Natural killer cell (primary cell): ENCODE measurements at regions not wholly inside any gene's neighbourhood (a gene's known extent, or its start where the extent isn't known, plus 50 kb on each side); places are given as distances from the start of the nearest gene placed in this dataset.

ENCODE experiments used
- ATAC-seq, 3 donors: fragments of 150-1000 bp in 2 of 3; fragments of 200-7000 bp in 1 of 3; cut with Tn5 transposase; 1 replicate in 1 of 3; 2 replicates in 2 of 3; pipeline ENCODE4 v1.10.0; 2021; ENCODE audit warnings: mild to moderate bottlenecking in 2 of 3, moderate library complexity in 2 of 3
- DNase-seq, 2 donors: peaks; one replicate each; pipeline versions ENCODE4 v3.0.0 to v3.0.0-alpha.2; 2013 to 2021; ENCODE audit warnings: mixed read lengths in 1 of 2
- H3K27ac ChIP-seq: one replicate; pipeline ENCODE4 v1.5.1; 2013; ENCODE audit warnings: mild to moderate bottlenecking, low read length
- H3K27me3 ChIP-seq: one replicate; pipeline ENCODE4 v1.6.1; 2013; ENCODE audit warnings: low read length; ENCODE audit not compliant: control insufficient read depth, insufficient read depth
- H3K36me3 ChIP-seq: one replicate; pipeline ENCODE4 v1.6.1; 2013; ENCODE audit warnings: low read length; ENCODE audit not compliant: control insufficient read depth, insufficient read depth
- H3K4me1 ChIP-seq: one replicate; pipeline ENCODE4 v1.6.1; 2013; ENCODE audit warnings: low read length; ENCODE audit not compliant: control insufficient read depth, insufficient read depth
- H3K4me3 ChIP-seq: one replicate; pipeline ENCODE4 v1.5.1; 2013; ENCODE audit warnings: low read length
- H3K9me3 ChIP-seq: one replicate; pipeline ENCODE4 v1.6.1; 2013; ENCODE audit warnings: low read length; ENCODE audit not compliant: control insufficient read depth, insufficient read depth
- H3K27ac Mint-ChIP-seq, 2 donors: one replicate each; pipeline ENCODE4 v1.8.0; 2022; ENCODE audit warnings: mild to moderate bottlenecking in 2 of 2, mixed read lengths in 2 of 2, moderate library complexity in 1 of 2
- H3K27me3 Mint-ChIP-seq, 2 donors: one replicate each; pipeline ENCODE4 v1.8.0; 2022; ENCODE audit warnings: low read depth in 2 of 2, mixed read lengths in 2 of 2
- H3K36me3 Mint-ChIP-seq: one replicate; pipeline ENCODE4 v1.8.0; 2022; ENCODE audit warnings: mixed read lengths
- H3K4me1 Mint-ChIP-seq, 2 donors: one replicate each; pipeline ENCODE4 v1.8.0; 2022; ENCODE audit warnings: mixed read lengths in 2 of 2
- H3K4me3 Mint-ChIP-seq: one replicate; pipeline ENCODE4 v1.8.0; 2022; ENCODE audit warnings: mild to moderate bottlenecking, moderate library complexity, mixed read lengths
- H3K9me3 Mint-ChIP-seq, 2 donors: one replicate each; pipeline ENCODE4 v1.8.0; 2022; ENCODE audit warnings: mixed read lengths in 2 of 2
- CTCF ChIP-seq: fragments of 200-600 bp; IDR thresholded peaks from one replicate; pipeline ENCODE4 v1.8.0; 2022; ENCODE audit warnings: antibody characterized with exemption
- WGBS: methylation state at CpG from one replicate; pipeline ENCODE4 v1.1.7; 2013; ENCODE audit warnings: missing lambda C conversion rate; ENCODE audit not compliant: insufficient coverage; 5-methylcytosine and 5-hydroxymethylcytosine counted together
- intact Hi-C: fragments of 100-400 bp; cut with micrococcal nuclease; formaldehyde crosslinking; loops from one replicate; pipeline ENCODE4 v1.14.2; 2022

DNA sequence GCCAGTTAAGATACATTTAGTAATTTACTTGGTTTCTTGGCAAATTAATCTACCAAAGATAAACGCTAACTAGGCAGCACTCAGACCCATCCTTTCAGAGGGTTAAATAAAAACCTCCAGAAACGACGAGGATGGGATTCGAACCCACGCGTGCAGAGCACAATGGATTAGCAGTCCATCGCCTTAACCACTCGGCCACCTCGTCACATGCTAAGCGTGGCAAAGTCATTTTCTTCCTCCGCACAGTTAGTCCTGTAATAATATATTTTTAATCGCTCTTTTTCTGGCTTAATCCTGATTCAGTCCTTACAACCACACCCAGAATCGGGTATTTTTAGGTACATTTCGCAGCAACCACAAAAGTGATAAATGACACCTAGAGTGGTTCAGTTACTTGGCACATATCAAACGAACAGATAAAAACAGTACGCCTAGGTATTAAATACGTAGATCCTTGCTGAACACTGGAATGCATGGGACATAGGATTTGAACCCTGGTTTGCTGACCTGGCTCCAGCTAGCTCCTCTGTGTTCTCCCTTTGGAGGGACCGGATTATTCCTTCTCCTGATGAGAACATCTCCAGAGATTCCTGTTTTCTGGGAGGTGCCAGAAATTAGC, 71.6 kb downstream of the GPX5 start:
- Mint-ChIP-seq H3K4me1 (no peaks in the 10 kb centered on the region), H3K9me3 (peaks cover 0 to 3% of the 10 kb centered on the region in 2 donors), H3K36me3 (peaks cover 1% of the 10 kb centered on the region), H3K27ac (no peak overlapping the region), H3K27me3 (peaks cover 17 to 35% of the 10 kb centered on the region in 2 donors), H3K4me3 (no peak overlapping the region)
- ATAC-seq, result peak in 1 of 3 donors; percentile 39
- no peak for TF ChIP-seq CTCF
- Histone ChIP-seq H3K27ac (no peak overlapping the region), H3K9me3 (no peaks in the 10 kb centered on the region), H3K4me3 (no peak overlapping the region), H3K27me3 (peaks cover 12% of the 10 kb centered on the region), H3K4me1 (no peaks in the 10 kb centered on the region), H3K36me3 (no peaks in the 10 kb centered on the region)
- intact Hi-C loops, result no loop called here
- peak in 1 of 2 donors; percentile 32 for DNase-seq
- WGBS, result 16% methylated on average over 18 of the region's 18 CpGs

DNA sequence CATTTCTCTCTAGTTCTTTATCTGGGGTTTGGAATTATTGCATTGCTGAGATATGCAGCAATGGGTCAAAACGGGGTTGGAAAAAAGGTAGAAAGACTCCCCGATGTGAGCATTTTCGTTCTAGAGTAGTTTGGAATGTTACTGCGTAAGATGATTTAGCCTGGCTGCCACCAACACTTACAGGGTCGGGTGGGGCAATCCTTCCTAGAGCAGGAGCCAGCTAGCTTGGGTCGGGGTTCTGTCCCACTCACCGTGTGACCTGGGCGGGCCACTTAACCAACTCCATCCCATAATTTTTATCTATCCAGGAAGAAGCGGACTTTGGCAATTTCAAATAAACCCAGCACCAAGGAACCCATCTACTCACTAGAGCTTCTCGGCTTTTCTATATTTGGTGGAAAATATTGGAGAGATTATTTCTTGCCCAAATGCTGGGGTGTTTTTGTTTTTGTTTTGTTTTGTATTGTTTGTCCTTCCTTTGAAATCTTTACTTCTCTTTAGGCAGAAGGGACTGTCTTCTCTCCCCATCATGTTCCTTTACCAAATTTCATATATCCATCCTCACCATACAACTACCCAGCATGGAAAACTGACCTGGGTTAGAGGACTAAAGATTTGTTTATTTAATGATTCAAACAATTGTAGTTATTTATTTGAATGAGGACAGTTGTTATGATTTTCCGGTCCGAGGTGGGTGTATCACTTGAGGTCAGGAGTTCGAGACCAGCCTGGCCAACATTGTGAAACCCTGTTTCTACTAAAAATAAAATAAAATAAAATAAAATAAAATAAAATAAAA, 72.4 kb downstream of the GPX5 start:
- Histone ChIP-seq H3K9me3 (no peaks in the 10 kb centered on the region), H3K4me3 (no peak overlapping the region), H3K36me3 (no peaks in the 10 kb centered on the region), H3K4me1 (no peaks in the 10 kb centered on the region), H3K27ac (no peak overlapping the region), H3K27me3 (peaks cover 9% of the 10 kb centered on the region)
- 36% methylated on average over 10 of the region's 13 CpGs for WGBS
- no peak for TF ChIP-seq CTCF
- no peak for DNase-seq
- H3K4me3 Mint-ChIP-seq, result no peak overlapping the region
- H3K27ac Mint-ChIP-seq, result no peak overlapping the region
- intact Hi-C loops, result no loop called here
- ATAC-seq, result no peak
- no peaks in the 10 kb centered on the region for H3K36me3 Mint-ChIP-seq
- H3K27me3 Mint-ChIP-seq, result peaks cover 15 to 27% of the 10 kb centered on the region in 2 donors
- no peaks in the 10 kb centered on the region for H3K4me1 Mint-ChIP-seq
- peaks cover 0 to 3% of the 10 kb centered on the region in 2 donors for H3K9me3 Mint-ChIP-seq

- H3K9me3 ChIP-seq, result no peaks in the 10 kb centered on the region
- H3K4me1 Mint-ChIP-seq, result no peaks in the 10 kb centered on the region
- ATAC-seq (no peak), DNase-seq (no peak)
- H3K27ac Mint-ChIP-seq, result no peak overlapping the region
- no peak overlapping the region for H3K4me3 Mint-ChIP-seq
- 88% methylated on average over 5 of the region's 6 CpGs for WGBS
- H3K27me3 ChIP-seq, result peaks cover 9% of the 10 kb centered on the region
- peaks cover 0 to 3% of the 10 kb centered on the region in 2 donors for H3K9me3 Mint-ChIP-seq
- H3K27me3 Mint-ChIP-seq, result peaks cover 14 to 24% of the 10 kb centered on the region in 2 donors
- no peaks in the 10 kb centered on the region for H3K4me1 ChIP-seq
- no peak overlapping the region for H3K27ac ChIP-seq
- TF ChIP-seq CTCF, result no peak
- H3K36me3 ChIP-seq, result no peaks in the 10 kb centered on the region
- no peak overlapping the region for H3K4me3 ChIP-seq
- no peaks in the 10 kb centered on the region for H3K36me3 Mint-ChIP-seq
- intact Hi-C loops, result no loop called here
These were observed 73.3 kb downstream of the GPX5 start for GRCh38 chr6:28598757-28599686.
